ENCODE measurements at regions not wholly inside any gene's neighbourhood (a gene's known extent, or its start where the extent isn't known, plus 50 kb on each side); places are given as distances from the start of the nearest gene placed in this dataset.

DNA sequence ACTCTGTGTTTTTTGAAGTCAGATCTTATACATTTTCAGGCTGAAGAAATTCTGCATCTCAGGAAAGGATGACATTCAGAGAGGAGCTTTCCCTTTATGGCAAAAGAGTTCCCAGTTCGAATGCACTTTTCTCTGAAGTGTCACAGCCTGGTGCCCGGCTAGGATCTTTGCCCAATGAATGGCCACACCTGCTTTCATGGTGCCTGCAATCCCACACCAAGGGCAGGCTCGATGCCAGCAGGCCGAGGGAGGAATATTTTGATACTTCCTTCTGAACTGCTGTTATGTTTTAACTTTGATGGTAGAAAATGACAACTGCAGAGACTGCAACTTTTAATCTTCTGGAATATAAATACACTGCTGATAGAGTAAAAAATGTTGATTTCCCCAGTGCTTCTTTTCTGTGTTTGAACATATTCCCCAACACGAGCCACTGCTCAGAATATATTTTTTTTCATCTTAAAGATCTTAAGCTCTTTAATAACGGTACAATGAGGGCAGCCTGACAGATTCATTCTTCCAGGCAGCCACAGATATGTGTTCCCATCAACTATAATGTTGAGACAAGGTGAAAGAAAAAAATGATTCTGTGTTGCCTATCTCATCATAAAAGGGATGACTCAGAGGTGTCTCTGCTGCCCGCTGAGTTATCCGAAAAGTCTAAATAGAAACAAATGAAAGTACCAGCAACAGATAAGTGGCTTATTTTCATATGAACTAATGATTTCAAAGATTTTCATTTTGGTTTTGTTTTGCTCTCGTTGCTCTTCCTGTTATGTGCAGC lies 848.5 kb downstream of the DCDC2C start:
- Mint-ChIP-seq H3K36me3 (ENCODE audit: low read depth) (no peaks in the 10 kb centered on the region), H3K9me3 (peaks cover 8% of the 10 kb centered on the region), H3K27ac (no peak overlapping the region)

DNA sequence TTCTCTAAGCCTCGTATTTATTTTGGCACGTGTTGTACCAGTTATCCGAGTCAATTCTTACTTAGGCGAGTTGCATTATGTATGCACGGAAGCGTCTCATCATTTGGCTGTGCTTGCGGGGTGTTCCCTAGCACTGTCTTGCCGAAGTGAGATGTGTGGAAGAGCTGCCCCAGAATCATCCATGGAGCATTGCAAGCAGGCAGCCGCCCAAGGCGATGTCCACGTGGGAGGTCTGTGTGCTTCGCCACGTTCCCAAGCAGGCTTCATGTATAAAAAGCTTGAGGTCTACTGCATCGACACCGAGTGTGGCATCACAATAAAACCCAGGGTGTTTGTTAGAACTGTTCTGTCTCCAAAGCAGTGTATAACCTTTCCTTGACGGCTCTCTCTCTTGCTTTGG lies 849.9 kb downstream of the DCDC2C start:
- no peaks in the 10 kb centered on the region for H3K4me1 Mint-ChIP-seq (ENCODE audit: low read depth)
- no peak overlapping the region for H3K4me3 Mint-ChIP-seq
- no peaks in the 10 kb centered on the region for H3K36me3 Mint-ChIP-seq (ENCODE audit: low read depth)
- peaks cover 8% of the 10 kb centered on the region for H3K9me3 Mint-ChIP-seq
- no peaks in the 10 kb centered on the region for H3K27me3 Mint-ChIP-seq
- H3K27ac Mint-ChIP-seq = no peak overlapping the region

More for the DNA sequence above, 848.5 kb downstream of the DCDC2C start:
- Mint-ChIP-seq H3K4me3 (no peak overlapping the region), H3K27me3 (no peaks in the 10 kb centered on the region), H3K4me1 (ENCODE audit: low read depth) (no peaks in the 10 kb centered on the region)

DNA sequence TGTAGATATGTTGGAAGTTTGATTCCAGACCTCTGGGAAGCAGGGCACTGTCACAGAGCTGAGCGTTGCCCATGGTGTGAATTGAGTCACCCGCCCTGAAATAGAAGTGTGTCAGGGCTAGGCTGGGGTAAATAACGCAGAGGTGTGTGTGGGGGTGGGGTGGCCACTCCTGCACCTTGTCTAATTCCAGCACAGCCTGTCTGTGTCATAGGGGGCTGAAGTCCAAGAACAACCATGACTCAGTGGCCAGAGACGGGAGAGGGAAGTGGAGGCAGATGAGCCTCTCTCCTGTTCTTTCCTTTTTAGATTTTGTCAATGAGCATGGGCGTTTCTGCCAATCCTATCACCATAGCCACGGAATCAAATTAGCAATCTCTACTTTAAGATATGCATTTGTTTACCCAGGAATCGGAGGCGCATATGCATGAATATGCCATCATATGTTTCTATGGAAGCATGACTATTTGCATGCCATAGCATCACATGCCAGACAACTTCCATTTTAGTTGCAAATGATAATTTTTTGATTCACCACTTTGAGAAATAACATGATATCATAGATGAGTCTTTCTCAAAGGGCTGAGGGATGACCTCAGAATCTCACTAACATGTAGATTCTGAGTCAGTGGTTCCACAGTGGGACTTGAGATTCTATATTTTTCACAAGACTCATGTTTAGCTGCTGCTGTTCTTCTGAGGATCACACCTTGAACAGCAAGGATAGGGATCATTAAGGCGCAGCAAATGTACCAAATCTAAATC lies 852.9 kb downstream of the DCDC2C start:
- no peaks in the 10 kb centered on the region for H3K27me3 Mint-ChIP-seq
- no peak overlapping the region for H3K27ac Mint-ChIP-seq
- no peaks in the 10 kb centered on the region for H3K36me3 Mint-ChIP-seq (ENCODE audit: low read depth)
- H3K4me3 Mint-ChIP-seq = no peak overlapping the region
- H3K4me1 Mint-ChIP-seq (ENCODE audit: low read depth) = no peaks in the 10 kb centered on the region
- H3K9me3 Mint-ChIP-seq = peaks cover 4% of the 10 kb centered on the region

DNA sequence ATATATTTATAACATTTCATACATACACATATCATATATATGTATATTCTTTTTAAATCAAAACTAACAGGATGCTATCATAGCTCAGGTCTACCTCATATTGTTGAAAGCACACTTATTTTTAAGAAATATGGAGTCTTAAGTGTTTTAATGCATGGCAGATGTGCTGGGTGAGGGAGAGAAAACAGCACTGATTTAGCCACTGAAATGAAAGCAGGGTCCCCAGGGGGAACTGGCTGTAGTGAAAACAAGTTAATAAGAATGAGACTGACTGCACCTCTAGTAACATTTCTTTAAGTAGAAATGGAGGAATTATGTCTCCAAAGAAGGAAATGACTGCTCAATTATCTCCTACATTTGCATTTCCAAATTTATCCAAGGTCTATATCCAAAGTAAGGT lies 857.8 kb downstream of the DCDC2C start:
- Mint-ChIP-seq H3K27me3 (no peaks in the 10 kb centered on the region), H3K4me1 (ENCODE audit: low read depth) (no peaks in the 10 kb centered on the region), H3K4me3 (no peak overlapping the region), H3K9me3 (peaks cover 5% of the 10 kb centered on the region), H3K36me3 (ENCODE audit: low read depth) (no peaks in the 10 kb centered on the region), H3K27ac (no peak overlapping the region)

DNA sequence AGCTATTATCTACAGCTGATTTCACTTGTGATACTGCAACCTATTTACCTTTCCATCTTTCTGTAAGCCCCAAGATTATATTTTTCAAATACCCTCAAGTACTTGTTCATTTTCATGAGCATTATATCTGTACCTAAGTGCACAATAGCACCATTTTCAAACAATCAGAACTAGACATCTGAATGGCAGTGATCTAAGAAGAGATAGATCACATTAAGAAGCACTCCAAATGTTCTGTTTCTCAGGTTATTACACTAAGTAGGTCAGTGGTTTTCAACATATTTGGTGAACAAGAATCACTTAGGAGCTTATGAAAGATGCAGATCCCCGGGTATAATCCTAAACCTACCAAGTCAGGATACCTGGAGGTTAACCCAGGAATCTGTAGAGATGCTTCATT lies 872.7 kb downstream of the DCDC2C start:
- Mint-ChIP-seq H3K27me3 (no peaks in the 10 kb centered on the region), H3K9me3 (peaks cover 18% of the 10 kb centered on the region), H3K4me1 (ENCODE audit: low read depth) (no peaks in the 10 kb centered on the region), H3K36me3 (ENCODE audit: low read depth) (no peaks in the 10 kb centered on the region), H3K27ac (no peak overlapping the region), H3K4me3 (no peak overlapping the region)

DNA sequence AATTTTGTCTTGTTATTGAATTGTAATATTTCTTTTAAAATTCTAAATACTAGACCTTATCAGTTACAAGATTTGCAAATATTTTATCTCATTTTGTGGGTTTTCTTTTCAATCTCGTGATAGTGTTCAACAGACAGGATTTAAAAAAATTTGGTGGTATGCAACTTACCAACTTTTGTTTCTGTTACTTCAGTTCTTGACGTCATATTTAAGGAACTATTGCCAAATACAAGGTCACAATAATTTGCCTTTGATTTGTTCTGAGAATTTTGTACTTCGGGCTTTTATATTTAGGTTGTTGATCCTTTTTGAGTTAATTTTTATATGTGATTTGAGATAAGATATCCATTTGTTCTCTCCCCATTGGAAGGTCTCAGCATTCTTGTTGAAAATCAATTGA lies 876.6 kb downstream of the DCDC2C start:
- no peaks in the 10 kb centered on the region for H3K9me3 Mint-ChIP-seq
- no peaks in the 10 kb centered on the region for H3K36me3 Mint-ChIP-seq (ENCODE audit: low read depth)
- H3K4me1 Mint-ChIP-seq (ENCODE audit: low read depth) = no peaks in the 10 kb centered on the region
- H3K27me3 Mint-ChIP-seq = no peaks in the 10 kb centered on the region
- H3K4me3 Mint-ChIP-seq = no peak overlapping the region
- no peak overlapping the region for H3K27ac Mint-ChIP-seq

DNA sequence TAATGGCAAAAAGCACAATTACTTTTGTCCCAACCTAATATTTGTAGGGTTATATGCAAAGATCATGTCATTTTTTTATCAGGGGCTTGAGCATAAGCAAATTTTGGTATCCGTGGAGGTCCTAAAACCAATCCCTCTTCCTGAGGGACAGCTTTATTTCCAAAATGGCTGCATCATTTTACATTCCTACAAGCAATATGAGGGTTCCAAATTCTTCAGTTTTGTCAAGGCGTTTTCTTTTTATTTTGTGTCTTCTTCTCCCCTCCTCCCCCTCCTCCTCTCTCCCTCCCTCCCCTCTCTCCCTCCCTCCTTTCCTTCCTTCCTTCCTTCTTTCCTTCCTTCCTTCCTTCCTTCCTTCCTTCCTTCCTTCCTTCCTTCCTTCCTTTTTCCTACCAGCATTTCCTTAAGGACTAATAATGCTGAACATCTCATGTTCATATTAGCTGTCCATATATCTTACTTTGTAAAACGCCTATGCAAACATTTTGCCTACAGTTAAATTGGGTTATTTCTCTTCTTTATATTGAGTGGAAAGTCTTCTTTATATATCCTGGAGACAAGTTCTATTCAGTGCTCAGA lies 881.8 kb downstream of the DCDC2C start:
- H3K27ac Mint-ChIP-seq = no peak overlapping the region

DNA sequence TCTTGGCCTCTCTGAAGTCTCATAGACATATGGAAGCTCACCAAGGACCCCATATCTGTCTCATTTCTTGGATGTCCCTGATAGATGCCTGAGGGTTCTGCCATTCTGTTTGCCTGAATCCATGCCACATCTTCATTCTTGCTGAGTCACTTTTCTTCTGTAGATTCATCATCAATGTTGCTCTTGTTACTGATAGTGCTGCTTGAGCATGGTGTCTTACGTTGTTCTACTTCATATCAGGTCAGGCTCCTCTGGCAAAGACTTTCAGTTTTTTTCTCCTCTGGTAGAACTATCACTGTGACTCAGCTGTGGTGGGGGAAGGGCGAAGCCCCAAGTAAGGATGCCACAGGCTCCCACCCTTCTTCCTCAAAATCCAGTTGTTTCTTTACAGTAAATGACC lies 885.2 kb downstream of the DCDC2C start:
- Mint-ChIP-seq H3K4me1 (ENCODE audit: low read depth) (no peaks in the 10 kb centered on the region), H3K4me3 (no peak overlapping the region), H3K27me3 (no peaks in the 10 kb centered on the region), H3K9me3 (no peaks in the 10 kb centered on the region), H3K27ac (no peak overlapping the region), H3K36me3 (ENCODE audit: low read depth) (no peaks in the 10 kb centered on the region)

More for the DNA sequence above, 881.8 kb downstream of the DCDC2C start:
- Mint-ChIP-seq H3K27me3 (no peaks in the 10 kb centered on the region), H3K9me3 (no peaks in the 10 kb centered on the region), H3K36me3 (ENCODE audit: low read depth) (no peaks in the 10 kb centered on the region), H3K4me3 (no peak overlapping the region), H3K4me1 (ENCODE audit: low read depth) (no peaks in the 10 kb centered on the region)

DNA sequence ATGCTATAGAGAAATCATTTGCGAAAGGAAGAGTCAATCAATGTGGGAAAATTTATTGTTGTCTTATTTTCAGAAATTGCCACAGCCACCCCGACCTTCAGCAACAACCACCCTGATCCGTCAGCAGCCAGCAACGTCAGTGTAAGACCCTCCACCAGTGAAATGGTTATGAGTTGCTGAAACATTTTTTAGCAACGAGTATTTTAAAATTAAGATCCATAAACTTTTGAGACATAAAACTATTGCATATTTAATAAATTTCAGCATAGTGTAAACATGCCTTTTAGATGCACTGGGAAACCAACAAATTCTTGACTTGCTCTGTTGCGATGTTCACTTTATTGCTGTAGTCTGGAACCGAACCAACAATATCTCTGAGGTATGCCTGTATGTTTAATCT lies 887.9 kb downstream of the DCDC2C start:
- Mint-ChIP-seq H3K27me3 (no peaks in the 10 kb centered on the region), H3K4me3 (no peak overlapping the region), H3K27ac (no peak overlapping the region), H3K36me3 (ENCODE audit: low read depth) (no peaks in the 10 kb centered on the region), H3K4me1 (ENCODE audit: low read depth) (no peaks in the 10 kb centered on the region), H3K9me3 (peaks cover 7% of the 10 kb centered on the region)

DNA sequence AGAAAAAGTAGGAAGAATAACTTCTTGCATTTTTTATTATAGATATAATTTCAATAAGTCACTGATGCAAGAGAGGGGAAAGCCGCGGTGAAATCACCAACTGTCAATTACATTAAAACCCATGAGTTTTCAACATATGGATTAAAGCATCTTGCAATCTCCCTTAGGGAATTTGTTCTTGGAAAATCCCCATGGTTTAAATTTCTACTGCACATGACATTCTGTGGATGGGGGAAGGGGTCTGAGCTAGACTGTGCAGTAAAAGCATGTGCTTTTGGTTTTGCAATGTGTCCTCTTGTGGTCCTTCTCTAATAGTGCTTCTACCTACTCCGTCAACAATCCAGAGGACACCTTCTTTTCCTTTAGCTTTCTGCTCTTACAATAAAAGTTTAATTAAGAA lies 894.0 kb downstream of the DCDC2C start:
- H3K27ac Mint-ChIP-seq = no peak overlapping the region
- H3K4me1 Mint-ChIP-seq (ENCODE audit: low read depth) = no peaks in the 10 kb centered on the region
- no peaks in the 10 kb centered on the region for H3K27me3 Mint-ChIP-seq
- H3K36me3 Mint-ChIP-seq (ENCODE audit: low read depth) = no peaks in the 10 kb centered on the region
- no peak overlapping the region for H3K4me3 Mint-ChIP-seq
- H3K9me3 Mint-ChIP-seq = peaks cover 11% of the 10 kb centered on the region

DNA sequence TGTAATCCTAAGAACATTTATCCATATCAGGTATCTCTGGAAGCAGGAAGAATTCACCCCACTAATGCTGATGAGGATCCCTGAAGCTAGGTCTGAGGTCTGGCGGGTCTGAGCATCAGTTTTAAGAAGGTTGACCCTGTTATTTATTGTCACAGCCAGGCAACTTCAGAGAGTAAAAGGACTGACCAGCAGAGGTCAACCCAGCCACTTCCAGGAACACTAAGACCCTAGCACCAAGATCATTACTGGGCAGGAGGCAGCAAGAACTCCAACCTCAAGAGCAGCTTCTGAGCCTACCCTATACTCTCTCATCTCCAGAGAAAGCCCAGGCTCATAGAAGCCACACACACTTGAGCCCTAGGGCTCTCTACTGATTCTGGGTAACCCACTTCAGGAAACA lies 901.4 kb downstream of the DCDC2C start:
- Mint-ChIP-seq H3K27ac (no peak overlapping the region), H3K9me3 (no peaks in the 10 kb centered on the region), H3K36me3 (ENCODE audit: low read depth) (no peaks in the 10 kb centered on the region), H3K4me1 (ENCODE audit: low read depth) (no peaks in the 10 kb centered on the region), H3K27me3 (no peaks in the 10 kb centered on the region), H3K4me3 (no peak overlapping the region)

DNA sequence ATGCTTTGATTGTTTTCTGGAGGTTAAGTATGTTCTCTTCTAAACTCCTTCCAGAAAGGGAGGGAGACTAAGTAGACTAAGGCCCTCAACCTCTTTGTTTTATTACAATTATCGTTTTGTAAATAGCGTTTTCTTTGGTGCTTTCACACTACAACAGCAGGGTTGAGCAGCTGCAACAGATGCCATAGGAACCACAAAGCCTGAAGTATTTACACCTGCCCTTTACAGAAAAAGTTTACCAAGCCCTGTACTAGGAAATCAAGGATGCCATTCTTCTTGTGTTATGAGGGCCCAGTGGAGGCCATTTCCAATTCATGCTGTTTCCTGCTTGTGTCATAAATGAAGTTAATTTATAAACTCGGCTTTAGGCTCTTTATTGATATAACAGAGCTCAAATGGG lies 914.8 kb downstream of the DCDC2C start:
- Mint-ChIP-seq H3K4me1 (ENCODE audit: low read depth) (no peaks in the 10 kb centered on the region), H3K27me3 (no peaks in the 10 kb centered on the region), H3K27ac (no peak overlapping the region), H3K36me3 (ENCODE audit: low read depth) (no peaks in the 10 kb centered on the region), H3K9me3 (peaks cover 29% of the 10 kb centered on the region), H3K4me3 (no peak overlapping the region)

DNA sequence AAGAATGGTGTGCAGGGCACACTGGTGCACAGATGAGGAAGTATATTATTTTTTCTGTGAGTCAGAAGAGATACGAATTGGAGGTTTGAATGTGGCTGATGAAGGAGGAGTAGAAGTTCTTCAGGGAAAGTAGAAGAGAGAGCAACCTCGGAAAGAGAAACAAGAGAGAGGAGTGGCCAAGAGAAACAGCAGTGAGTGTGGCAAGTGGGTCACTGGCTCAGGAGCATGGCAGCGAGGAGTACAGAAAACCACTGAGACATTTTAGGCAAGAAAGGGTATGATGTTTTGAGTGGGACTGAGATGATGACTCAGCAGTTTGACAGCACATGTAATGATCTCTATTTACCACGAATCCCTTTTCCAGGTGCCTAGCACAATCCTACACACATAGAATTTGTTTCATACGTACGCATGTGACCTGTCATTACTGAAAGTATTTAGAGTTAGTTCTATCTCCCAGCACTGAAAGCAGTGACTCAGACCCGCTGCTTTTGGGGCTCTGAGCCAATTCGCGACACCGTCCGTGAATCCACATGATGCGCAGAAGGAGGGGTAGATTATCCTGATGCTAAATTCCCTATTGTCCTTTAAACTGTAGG lies 915.4 kb downstream of the DCDC2C start:
- Mint-ChIP-seq H3K27ac (no peak overlapping the region), H3K27me3 (no peaks in the 10 kb centered on the region), H3K9me3 (peaks cover 29% of the 10 kb centered on the region), H3K36me3 (ENCODE audit: low read depth) (no peaks in the 10 kb centered on the region), H3K4me3 (no peak overlapping the region), H3K4me1 (ENCODE audit: low read depth) (no peaks in the 10 kb centered on the region)

DNA sequence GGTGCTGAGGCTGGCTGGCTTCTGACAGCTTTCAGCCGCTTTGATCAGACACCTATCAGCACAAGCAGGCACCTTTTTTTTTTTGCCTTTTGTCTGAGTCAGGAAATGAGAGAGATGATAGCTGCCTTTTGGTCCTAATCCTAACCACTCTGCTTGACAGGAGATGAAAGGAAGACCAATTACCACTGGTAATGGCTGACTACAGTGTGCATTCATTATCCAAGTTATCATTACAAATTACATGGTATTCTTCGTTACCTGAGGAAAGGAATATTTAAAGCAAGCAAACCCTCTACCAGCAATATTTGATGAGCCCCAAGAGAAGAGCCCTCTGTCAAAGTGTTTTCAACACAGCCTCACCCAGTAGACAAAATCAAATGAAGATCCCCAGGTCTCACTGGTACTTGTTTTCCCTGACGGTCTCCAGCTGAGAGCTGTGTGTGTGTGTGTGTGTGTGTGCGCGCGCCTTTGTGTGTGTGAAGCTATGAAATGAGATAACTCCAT lies 925.7 kb downstream of the DCDC2C start:
- Mint-ChIP-seq H3K27ac (no peak overlapping the region), H3K4me3 (no peak overlapping the region), H3K36me3 (ENCODE audit: low read depth) (no peaks in the 10 kb centered on the region), H3K9me3 (peaks cover 4% of the 10 kb centered on the region), H3K27me3 (no peaks in the 10 kb centered on the region), H3K4me1 (ENCODE audit: low read depth) (no peaks in the 10 kb centered on the region)

DNA sequence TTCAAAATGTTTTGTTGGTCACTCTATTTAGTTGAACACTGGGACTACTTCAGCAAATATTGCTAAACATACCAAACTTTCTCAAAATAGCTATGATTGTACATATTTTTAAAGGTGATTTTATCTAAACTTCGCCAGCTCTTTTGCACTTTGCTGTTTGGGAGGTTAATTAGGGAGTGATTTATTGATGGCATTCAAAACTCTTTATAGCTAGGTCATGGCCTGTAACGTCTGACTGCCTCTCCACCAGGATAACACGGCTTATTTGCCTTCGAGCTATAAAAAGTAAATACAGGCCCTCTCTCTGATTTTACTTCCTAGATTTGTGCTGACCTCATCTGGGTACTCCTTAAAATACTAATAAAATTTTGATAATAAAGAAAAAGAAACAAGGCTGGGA lies 931.9 kb downstream of the DCDC2C start:
- peaks cover 7% of the 10 kb centered on the region for H3K9me3 Mint-ChIP-seq
- no peak overlapping the region for H3K27ac Mint-ChIP-seq
- H3K36me3 Mint-ChIP-seq (ENCODE audit: low read depth) = no peaks in the 10 kb centered on the region
- H3K4me1 Mint-ChIP-seq (ENCODE audit: low read depth) = no peaks in the 10 kb centered on the region
- H3K27me3 Mint-ChIP-seq = no peaks in the 10 kb centered on the region
- H3K4me3 Mint-ChIP-seq = no peak overlapping the region

Data from stimulated activated naive CD8-positive, alpha-beta T cell treated with anti-CD3 and anti-CD28 coated beads, Interleukin-15, Interleukin-2, amounts not matched to agents 100 ng/mL and 50 ng/mL, for 24 hours (primary cell).